H9 (cell line): ENCODE measurements at regions not wholly inside any gene's neighbourhood (a gene's known extent, or its start where the extent isn't known, plus 50 kb on each side); places are given as distances from the start of the nearest gene placed in this dataset.

Source experiments
- DNase-seq: peaks from one replicate; pipeline ENCODE4 v3.0.0-alpha.2; 2017
- H2AFZ ChIP-seq: one replicate; pipeline ENCODE4 v1.6.1; 2013; ENCODE audit warnings: mild to moderate bottlenecking, low read length, control low read depth, moderate library complexity
- H2AK5ac ChIP-seq: 2 replicates; pipeline ENCODE4 v1.6.1; 2013; ENCODE audit warnings: low read length, control low read depth, mixed read lengths; ENCODE audit not compliant: insufficient read length
- H2BK120ac ChIP-seq: one replicate; pipeline ENCODE4 v1.6.1; 2013; ENCODE audit warnings: low read depth, mild to moderate bottlenecking, low read length, control low read depth, inconsistent platforms; ENCODE audit not compliant: poor library complexity, severe bottlenecking
- H2BK12ac ChIP-seq: 2 replicates; pipeline ENCODE4 v1.6.1; 2013; ENCODE audit warnings: low read length, control low read depth, mixed read lengths, low read depth; ENCODE audit not compliant: insufficient read length
- H2BK15ac ChIP-seq: 2 replicates; pipeline ENCODE4 v1.6.1; 2013; ENCODE audit warnings: low read depth, low read length, control low read depth
- H2BK20ac ChIP-seq: one replicate; pipeline ENCODE4 v1.6.1; 2013; ENCODE audit warnings: low read depth, mild to moderate bottlenecking, low read length, control low read depth, inconsistent platforms; ENCODE audit not compliant: poor library complexity, severe bottlenecking
- H2BK5ac ChIP-seq: 2 replicates; pipeline ENCODE4 v1.6.1; 2013; ENCODE audit warnings: low read length, control low read depth, mixed read lengths; ENCODE audit not compliant: insufficient read length
- H3K14ac ChIP-seq: 2 replicates; pipeline ENCODE4 v1.6.1; 2013; ENCODE audit warnings: low read length, control low read depth; ENCODE audit not compliant: insufficient read depth
- H3K18ac ChIP-seq: 2 replicates; pipeline ENCODE4 v1.6.1; 2013; ENCODE audit warnings: low read depth, mild to moderate bottlenecking, mixed read lengths, low read length, control low read depth; ENCODE audit not compliant: insufficient read length
- H3K23ac ChIP-seq: 2 replicates; pipeline ENCODE4 v1.6.1; 2013; ENCODE audit warnings: low read length, control low read depth, mixed read lengths, low read depth; ENCODE audit not compliant: insufficient read length
- H3K23me2 ChIP-seq: 2 replicates; pipeline ENCODE4 v1.6.1; 2013; ENCODE audit warnings: low read depth, mild to moderate bottlenecking, mixed read lengths, low read length, control low read depth; ENCODE audit not compliant: insufficient read length, poor library complexity, severe bottlenecking
- H3K27ac ChIP-seq: 2 replicates; pipeline ENCODE4 v1.5.1; 2013; ENCODE audit warnings: low read length, control low read depth, mixed read lengths, low read depth; ENCODE audit not compliant: insufficient read length
- H3K27me3 ChIP-seq: 2 replicates; pipeline ENCODE4 v1.6.1; 2013; ENCODE audit warnings: low read length, control low read depth, inconsistent platforms; ENCODE audit not compliant: insufficient read depth
- H3K4ac ChIP-seq: 2 replicates; pipeline ENCODE4 v1.6.1; 2013; ENCODE audit warnings: low read depth, mild to moderate bottlenecking, control low read depth, inconsistent platforms, low read length, moderate library complexity
- H3K4me1 ChIP-seq: 2 replicates; pipeline ENCODE4 v1.6.1; 2013; ENCODE audit warnings: low read length, control low read depth, inconsistent platforms; ENCODE audit not compliant: insufficient read depth
- H3K4me2 ChIP-seq: 2 replicates; pipeline ENCODE4 v1.6.1; 2013; ENCODE audit warnings: low read length, control low read depth, mixed read lengths; ENCODE audit not compliant: insufficient read length, insufficient read depth
- H3K56ac ChIP-seq: 2 replicates; pipeline ENCODE4 v1.6.1; 2013; ENCODE audit warnings: low read depth, mild to moderate bottlenecking, mixed read lengths, low read length, control low read depth; ENCODE audit not compliant: insufficient read length
- H3K79me1 ChIP-seq: 2 replicates; pipeline ENCODE4 v1.6.1; 2013; ENCODE audit warnings: low read depth, mild to moderate bottlenecking, moderate library complexity, low read length, control low read depth, inconsistent platforms; ENCODE audit not compliant: insufficient read depth, poor library complexity, severe bottlenecking
- H3K79me2 ChIP-seq: 2 replicates; pipeline ENCODE4 v1.6.1; 2013; ENCODE audit warnings: low read length, control low read depth, inconsistent platforms; ENCODE audit not compliant: insufficient read depth
- H3K9ac ChIP-seq: 2 replicates; pipeline ENCODE4 v1.6.1; 2013; ENCODE audit warnings: low read length, control low read depth, mixed read lengths; ENCODE audit not compliant: insufficient read length; ENCODE audit errors: extremely low read depth
- H3K9me3 ChIP-seq: one replicate; pipeline ENCODE4 v1.6.1; 2013; ENCODE audit warnings: low read depth, low read length, inconsistent platforms; ENCODE audit not compliant: control insufficient read depth
- H3T11ph ChIP-seq: one replicate; pipeline ENCODE4 v1.6.1; 2013; ENCODE audit warnings: mild to moderate bottlenecking, low read length, control low read depth, inconsistent platforms
- H4K20me1 ChIP-seq: one replicate; pipeline ENCODE4 v1.6.1; 2013; ENCODE audit not compliant: control insufficient read depth, insufficient read length, insufficient read depth
- H4K5ac ChIP-seq: 2 replicates; pipeline ENCODE4 v1.6.1; 2013; ENCODE audit warnings: low read depth, mild to moderate bottlenecking, mixed read lengths, low read length, control low read depth; ENCODE audit not compliant: insufficient read length
- H4K8ac ChIP-seq: replicated peaks from 2 replicates; pipeline ENCODE4 v1.6.1; 2013; ENCODE audit warnings: low read length, control low read depth, mixed read lengths, low read depth; ENCODE audit not compliant: insufficient read length
- H4K91ac ChIP-seq: 2 replicates; pipeline ENCODE4 v1.6.1; 2013; ENCODE audit warnings: low read depth, mild to moderate bottlenecking, moderate library complexity, mixed read lengths, low read length, control low read depth; ENCODE audit not compliant: insufficient read length
- H3K27ac Mint-ChIP-seq, 3 experiments: 2 replicates in 2 of 3; 3 replicates in 1 of 3; pipeline ENCODE4 v1.8.0; 2020 to 2021; ENCODE audit warnings: mixed read lengths in 3 of 3, mild to moderate bottlenecking in 1 of 3, moderate library complexity in 1 of 3
- H3K27me3 Mint-ChIP-seq: 2 replicates; pipeline ENCODE4 v1.8.0; 2021; ENCODE audit warnings: low read depth, mild to moderate bottlenecking, moderate library complexity, mixed read lengths
- H3K36me3 Mint-ChIP-seq, 3 experiments: 2 replicates in 2 of 3; 3 replicates in 1 of 3; pipeline ENCODE4 v1.8.0; 2020 to 2021; ENCODE audit warnings: low read depth in 3 of 3, mixed read lengths in 3 of 3; ENCODE audit not compliant: insufficient read depth in 1 of 3
- H3K4me1 Mint-ChIP-seq, 2 experiments: 2 replicates each; pipeline ENCODE4 v1.8.0; 2020; ENCODE audit warnings: mixed read lengths in 2 of 2
- H3K4me3 Mint-ChIP-seq, 2 experiments: 2 replicates in 1 of 2; 3 replicates in 1 of 2; pipeline ENCODE4 v1.8.0; 2020 to 2021; ENCODE audit warnings: mild to moderate bottlenecking in 2 of 2, mixed read lengths in 2 of 2, moderate library complexity in 1 of 2
- H3K9me3 Mint-ChIP-seq, 2 experiments: 2 replicates in 1 of 2; 3 replicates in 1 of 2; pipeline ENCODE4 v1.8.0; 2020; ENCODE audit warnings: mild to moderate bottlenecking in 2 of 2, mixed read lengths in 2 of 2, moderate library complexity in 1 of 2
- WGBS: extraction: QIAGEN DNeasy Blood & Tissue Kit; methylation state at CpG from one replicate; pipeline ENCODE4 v1.1.7; 2013; ENCODE audit warnings: missing lambda C conversion rate, low lambda C conversion rate, mixed read lengths; ENCODE audit not compliant: insufficient read length; ENCODE audit errors: extremely low coverage; 5-methylcytosine and 5-hydroxymethylcytosine counted together
- TF ChIP-seq, protein P1 (sequence below): fragments of 200-600 bp; sonication (generic); conservative IDR thresholded peaks from 3 replicates; pipeline ENCODE4 v1.8.0; 2021; ENCODE audit warnings: antibody characterized with exemption, mild to moderate bottlenecking

GRCh38 chr18:26662996-26663395 is 114.6 kb upstream of the KCTD1 start:
- Mint-ChIP-seq H3K27ac (no peak overlapping the region), H3K36me3 (no peaks in the 10 kb centered on the region), H3K4me1 (peaks cover 12 to 13% of the 10 kb centered on the region in 2 experiments), H3K4me3 (no peak overlapping the region), H3K9me3 (no peaks in the 10 kb centered on the region), H3K27me3 (peaks cover 25% of the 10 kb centered on the region)
- no peak overlapping the region for H4K91ac ChIP-seq
- H3K27me3 ChIP-seq, result peaks cover under 1% of the 10 kb centered on the region; the same call in 1 of the 2 replicates
- no peak overlapping the region for H3K27ac ChIP-seq
- H3K4me1 ChIP-seq, result peaks cover under 1% of the 10 kb centered on the region; the same call in 1 of the 2 replicates
- TF ChIP-seq, protein P1, sequence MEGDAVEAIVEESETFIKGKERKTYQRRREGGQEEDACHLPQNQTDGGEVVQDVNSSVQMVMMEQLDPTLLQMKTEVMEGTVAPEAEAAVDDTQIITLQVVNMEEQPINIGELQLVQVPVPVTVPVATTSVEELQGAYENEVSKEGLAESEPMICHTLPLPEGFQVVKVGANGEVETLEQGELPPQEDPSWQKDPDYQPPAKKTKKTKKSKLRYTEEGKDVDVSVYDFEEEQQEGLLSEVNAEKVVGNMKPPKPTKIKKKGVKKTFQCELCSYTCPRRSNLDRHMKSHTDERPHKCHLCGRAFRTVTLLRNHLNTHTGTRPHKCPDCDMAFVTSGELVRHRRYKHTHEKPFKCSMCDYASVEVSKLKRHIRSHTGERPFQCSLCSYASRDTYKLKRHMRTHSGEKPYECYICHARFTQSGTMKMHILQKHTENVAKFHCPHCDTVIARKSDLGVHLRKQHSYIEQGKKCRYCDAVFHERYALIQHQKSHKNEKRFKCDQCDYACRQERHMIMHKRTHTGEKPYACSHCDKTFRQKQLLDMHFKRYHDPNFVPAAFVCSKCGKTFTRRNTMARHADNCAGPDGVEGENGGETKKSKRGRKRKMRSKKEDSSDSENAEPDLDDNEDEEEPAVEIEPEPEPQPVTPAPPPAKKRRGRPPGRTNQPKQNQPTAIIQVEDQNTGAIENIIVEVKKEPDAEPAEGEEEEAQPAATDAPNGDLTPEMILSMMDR, result no peak
- no peak overlapping the region for H2BK120ac ChIP-seq
- H3K56ac ChIP-seq, result no peak overlapping the region
- no peak overlapping the region for H4K8ac ChIP-seq
- no peak overlapping the region for H3K4me2 ChIP-seq
- no peak overlapping the region for H4K5ac ChIP-seq
- WGBS, result no CpG with 5 or more reads among the region's 5 CpGs
- no peak overlapping the region for H3K9ac ChIP-seq
- no peak overlapping the region for H3T11ph ChIP-seq
- no peaks in the 10 kb centered on the region for H3K23me2 ChIP-seq
- no peaks in the 10 kb centered on the region for H3K79me1 ChIP-seq
- no peak overlapping the region for H3K4ac ChIP-seq
- H3K14ac ChIP-seq, result no peak overlapping the region
- H3K9me3 ChIP-seq, result no peaks in the 10 kb centered on the region
- H2AFZ ChIP-seq, result no peak overlapping the region
- DNase-seq, result no peak
- no peaks in the 10 kb centered on the region for H3K79me2 ChIP-seq
- H2BK15ac ChIP-seq, result no peak overlapping the region
- H2BK5ac ChIP-seq, result no peak overlapping the region
- no peak overlapping the region for H3K23ac ChIP-seq
- no peak overlapping the region for H2BK12ac ChIP-seq
- no peak overlapping the region for H2BK20ac ChIP-seq
- no peak overlapping the region for H2AK5ac ChIP-seq
- no peaks in the 10 kb centered on the region for H4K20me1 ChIP-seq
- no peak overlapping the region for H3K18ac ChIP-seq
